ENCODE measurements at regions not wholly inside any gene's neighbourhood (a gene's known extent, or its start where the extent isn't known, plus 50 kb on each side); places are given as distances from the start of the nearest gene placed in this dataset.

DNA sequence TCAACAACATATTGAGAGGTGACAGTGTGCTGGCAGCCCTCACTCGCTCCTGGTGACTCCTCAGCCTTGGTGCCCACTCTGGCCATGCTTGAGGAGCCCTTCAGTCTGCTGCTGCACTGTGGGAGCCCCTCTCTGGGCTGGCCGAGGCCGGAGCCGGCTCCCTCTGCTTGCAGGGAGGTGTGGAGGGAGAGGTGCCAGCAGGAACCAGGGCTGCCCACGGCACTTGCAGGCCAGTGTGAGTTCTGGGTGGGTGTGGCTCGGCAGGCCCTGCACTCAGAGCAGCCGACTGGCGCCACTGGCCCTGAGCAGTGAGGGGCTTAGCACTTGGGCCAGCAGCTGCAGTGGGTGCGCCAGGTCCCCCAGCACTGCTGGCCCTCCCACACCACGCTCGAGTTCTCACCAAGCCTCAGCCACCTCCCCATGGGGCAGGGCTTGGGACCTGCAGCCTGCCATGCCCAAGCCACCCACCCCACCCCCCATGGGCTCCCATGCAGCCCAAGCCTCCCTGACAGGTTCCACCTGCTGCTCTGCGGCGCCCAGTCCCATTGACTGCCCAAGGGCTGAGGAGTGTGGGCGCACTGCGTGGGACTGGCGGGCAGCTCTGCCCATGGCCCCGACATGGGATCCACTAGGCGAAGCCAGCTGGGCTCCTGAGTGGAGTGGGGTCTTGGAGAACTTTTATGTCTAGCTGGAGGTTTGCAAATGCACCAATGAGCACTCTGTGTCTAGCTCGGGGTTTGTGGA, 377.1 kb upstream of the ANKRD30A start:
- TF ChIP-seq POLR2A (IDR thresholded peaks at IDR 0.05; ENCODE audit: low read depth, low read length): no peak
- TF ChIP-seq, protein P1, sequence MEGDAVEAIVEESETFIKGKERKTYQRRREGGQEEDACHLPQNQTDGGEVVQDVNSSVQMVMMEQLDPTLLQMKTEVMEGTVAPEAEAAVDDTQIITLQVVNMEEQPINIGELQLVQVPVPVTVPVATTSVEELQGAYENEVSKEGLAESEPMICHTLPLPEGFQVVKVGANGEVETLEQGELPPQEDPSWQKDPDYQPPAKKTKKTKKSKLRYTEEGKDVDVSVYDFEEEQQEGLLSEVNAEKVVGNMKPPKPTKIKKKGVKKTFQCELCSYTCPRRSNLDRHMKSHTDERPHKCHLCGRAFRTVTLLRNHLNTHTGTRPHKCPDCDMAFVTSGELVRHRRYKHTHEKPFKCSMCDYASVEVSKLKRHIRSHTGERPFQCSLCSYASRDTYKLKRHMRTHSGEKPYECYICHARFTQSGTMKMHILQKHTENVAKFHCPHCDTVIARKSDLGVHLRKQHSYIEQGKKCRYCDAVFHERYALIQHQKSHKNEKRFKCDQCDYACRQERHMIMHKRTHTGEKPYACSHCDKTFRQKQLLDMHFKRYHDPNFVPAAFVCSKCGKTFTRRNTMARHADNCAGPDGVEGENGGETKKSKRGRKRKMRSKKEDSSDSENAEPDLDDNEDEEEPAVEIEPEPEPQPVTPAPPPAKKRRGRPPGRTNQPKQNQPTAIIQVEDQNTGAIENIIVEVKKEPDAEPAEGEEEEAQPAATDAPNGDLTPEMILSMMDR (IDR thresholded peaks at IDR 0.05 in 2 of 3, conservative IDR thresholded peaks at IDR 0.05 in 1 of 3; ENCODE audit: control insufficient read depth in 2 of 3, extremely low read depth in 1 of 3, insufficient read depth in 1 of 3, low read depth in 3 of 3, low read length in 3 of 3): no peak
- TF ChIP-seq MAX (IDR thresholded peaks at IDR 0.05; ENCODE audit: low read depth, low read length): no peak
- no peak for TF ChIP-seq EZH2 (IDR thresholded peaks at IDR 0.05; ENCODE audit: borderline replicate concordance, control insufficient read depth, low read depth, low read length)
- TF ChIP-seq, protein P2, sequence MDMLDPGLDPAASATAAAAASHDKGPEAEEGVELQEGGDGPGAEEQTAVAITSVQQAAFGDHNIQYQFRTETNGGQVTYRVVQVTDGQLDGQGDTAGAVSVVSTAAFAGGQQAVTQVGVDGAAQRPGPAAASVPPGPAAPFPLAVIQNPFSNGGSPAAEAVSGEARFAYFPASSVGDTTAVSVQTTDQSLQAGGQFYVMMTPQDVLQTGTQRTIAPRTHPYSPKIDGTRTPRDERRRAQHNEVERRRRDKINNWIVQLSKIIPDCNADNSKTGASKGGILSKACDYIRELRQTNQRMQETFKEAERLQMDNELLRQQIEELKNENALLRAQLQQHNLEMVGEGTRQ (IDR thresholded peaks at IDR 0.05; ENCODE audit: borderline replicate concordance, low read depth, low read length): no peak
- no peak for TF ChIP-seq KLF5 (IDR thresholded peaks at IDR 0.05; ENCODE audit: partially characterized antibody)
- TF ChIP-seq RFX5 (IDR thresholded peaks at IDR 0.05; ENCODE audit: low read depth, low read length): no peak
- no peak for TF ChIP-seq POLR2AphosphoS5 (IDR thresholded peaks at IDR 0.05; ENCODE audit: low read length)
- TF ChIP-seq, protein P3, sequence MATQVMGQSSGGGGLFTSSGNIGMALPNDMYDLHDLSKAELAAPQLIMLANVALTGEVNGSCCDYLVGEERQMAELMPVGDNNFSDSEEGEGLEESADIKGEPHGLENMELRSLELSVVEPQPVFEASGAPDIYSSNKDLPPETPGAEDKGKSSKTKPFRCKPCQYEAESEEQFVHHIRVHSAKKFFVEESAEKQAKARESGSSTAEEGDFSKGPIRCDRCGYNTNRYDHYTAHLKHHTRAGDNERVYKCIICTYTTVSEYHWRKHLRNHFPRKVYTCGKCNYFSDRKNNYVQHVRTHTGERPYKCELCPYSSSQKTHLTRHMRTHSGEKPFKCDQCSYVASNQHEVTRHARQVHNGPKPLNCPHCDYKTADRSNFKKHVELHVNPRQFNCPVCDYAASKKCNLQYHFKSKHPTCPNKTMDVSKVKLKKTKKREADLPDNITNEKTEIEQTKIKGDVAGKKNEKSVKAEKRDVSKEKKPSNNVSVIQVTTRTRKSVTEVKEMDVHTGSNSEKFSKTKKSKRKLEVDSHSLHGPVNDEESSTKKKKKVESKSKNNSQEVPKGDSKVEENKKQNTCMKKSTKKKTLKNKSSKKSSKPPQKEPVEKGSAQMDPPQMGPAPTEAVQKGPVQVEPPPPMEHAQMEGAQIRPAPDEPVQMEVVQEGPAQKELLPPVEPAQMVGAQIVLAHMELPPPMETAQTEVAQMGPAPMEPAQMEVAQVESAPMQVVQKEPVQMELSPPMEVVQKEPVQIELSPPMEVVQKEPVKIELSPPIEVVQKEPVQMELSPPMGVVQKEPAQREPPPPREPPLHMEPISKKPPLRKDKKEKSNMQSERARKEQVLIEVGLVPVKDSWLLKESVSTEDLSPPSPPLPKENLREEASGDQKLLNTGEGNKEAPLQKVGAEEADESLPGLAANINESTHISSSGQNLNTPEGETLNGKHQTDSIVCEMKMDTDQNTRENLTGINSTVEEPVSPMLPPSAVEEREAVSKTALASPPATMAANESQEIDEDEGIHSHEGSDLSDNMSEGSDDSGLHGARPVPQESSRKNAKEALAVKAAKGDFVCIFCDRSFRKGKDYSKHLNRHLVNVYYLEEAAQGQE (IDR thresholded peaks at IDR 0.05; ENCODE audit: low read depth, low read length): no peak
- no peak for TF ChIP-seq BRCA1 (IDR thresholded peaks at IDR 0.05; ENCODE audit: low read depth, low read length)
- TF ChIP-seq NRF1 (conservative IDR thresholded peaks at IDR 0.05; ENCODE audit: low read depth, low read length): no peak
